Ureter (tissue), 1 donor: ENCODE measurements at regions not wholly inside any gene's neighbourhood (a gene's known extent, or its start where the extent isn't known, plus 50 kb on each side); places are given as distances from the start of the nearest gene placed in this dataset.
A peak's percentile ranks its signal among the peaks of the same experiment; 100 is the strongest.
"Not testable (repeated sequence)": the region's sequence is repeated elsewhere in the genome, so short reads cannot be mapped to it uniquely, and the experiment has no call there.

Source experiments
- DNase-seq: peaks from one replicate; pipeline ENCODE4 v3.0.0-alpha.2; 2020; ENCODE audit warnings: low spot score
- donor health status: DM: yes; HTN: yes; CAD: no.

- no peak for DNase-seq
Observed at GRCh38 chr1:83511146-83511726, 487.7 kb downstream of the TTLL7 start.

GRCh38 chr1:83509301-83509781, 489.6 kb downstream of the TTLL7 start:
- DNase-seq, result no peak

GRCh38 chr1:83508485-83509151, 490.3 kb downstream of the TTLL7 start:
- peak; percentile 41 for DNase-seq

GRCh38 chr1:83505148-83505547, 493.8 kb downstream of the TTLL7 start:
- DNase-seq, result no peak

- no peak for DNase-seq
Observed at GRCh38 chr1:83503153-83503552, 495.8 kb downstream of the TTLL7 start.

- no peak for DNase-seq
Observed at GRCh38 chr1:83500987-83501591, 497.8 kb downstream of the TTLL7 start.

- no peak for DNase-seq
Observed at GRCh38 chr1:83500531-83500930, 498.4 kb downstream of the TTLL7 start.

GRCh38 chr1:83499998-83500397, 498.9 kb downstream of the TTLL7 start:
- DNase-seq, result no peak

GRCh38 chr1:83497563-83497962, 501.4 kb downstream of the TTLL7 start:
- no peak for DNase-seq

- no peak for DNase-seq
Observed at GRCh38 chr1:83495560-83495959, 503.4 kb downstream of the TTLL7 start.

GRCh38 chr1:83493633-83494032, 505.3 kb downstream of the TTLL7 start:
- DNase-seq, result no peak

- no peak for DNase-seq
Observed at GRCh38 chr1:83491930-83492329, 507.0 kb downstream of the TTLL7 start.

GRCh38 chr1:83490988-83491387, 507.9 kb downstream of the TTLL7 start:
- no peak for DNase-seq

- not testable (repeated sequence) for DNase-seq
Observed at GRCh38 chr1:83488105-83488504, 510.8 kb downstream of the TTLL7 start.

- DNase-seq, result not testable (repeated sequence)
Observed at GRCh38 chr1:83487460-83487859, 511.5 kb downstream of the TTLL7 start.

GRCh38 chr1:83485314-83486019, 513.5 kb downstream of the TTLL7 start:
- not testable (repeated sequence) for DNase-seq

- not testable (repeated sequence) for DNase-seq
Observed at GRCh38 chr1:83481284-83481683, 517.6 kb downstream of the TTLL7 start.

GRCh38 chr1:83479591-83480239, 519.2 kb downstream of the TTLL7 start:
- not testable (repeated sequence) for DNase-seq

GRCh38 chr1:83478127-83478526, 520.8 kb downstream of the TTLL7 start:
- not testable (repeated sequence) for DNase-seq

GRCh38 chr1:83476518-83476917, 522.4 kb downstream of the TTLL7 start:
- not testable (repeated sequence) for DNase-seq

- DNase-seq, result not testable (repeated sequence)
Observed at GRCh38 chr1:83474946-83475345, 524.0 kb downstream of the TTLL7 start.

- not testable (repeated sequence) for DNase-seq
Observed at GRCh38 chr1:83473986-83474385, 524.9 kb downstream of the TTLL7 start.
